Muscle layer of duodenum (tissue), 2 donors: ENCODE measurements at regions not wholly inside any gene's neighbourhood (a gene's known extent, or its start where the extent isn't known, plus 50 kb on each side); places are given as distances from the start of the nearest gene placed in this dataset.

Source experiments
- H3K27ac ChIP-seq: one replicate; pipeline ENCODE4 v1.7.0; 2013; ENCODE audit warnings: mild to moderate bottlenecking, low read length
- H3K27me3 ChIP-seq: one replicate; pipeline ENCODE4 v1.7.0; 2013; ENCODE audit warnings: low read depth, mild to moderate bottlenecking, control low read depth, low read length
- H3K36me3 ChIP-seq, 2 donors: one replicate each; pipeline ENCODE4 v1.7.0; 2013; ENCODE audit warnings: low read length in 2 of 2, control low read depth in 1 of 2, mild to moderate bottlenecking in 1 of 2; ENCODE audit not compliant: insufficient read depth in 2 of 2, control insufficient read depth in 1 of 2
- H3K4me1 ChIP-seq, 2 donors: one replicate each; pipeline ENCODE4 v1.7.0; 2013; ENCODE audit warnings: low read length in 2 of 2, mild to moderate bottlenecking in 2 of 2, control low read depth in 1 of 2, moderate library complexity in 1 of 2; ENCODE audit not compliant: insufficient read depth in 2 of 2, control insufficient read depth in 1 of 2
- H3K4me3 ChIP-seq, 2 donors: one replicate each; pipeline ENCODE4 v1.7.0; 2013; ENCODE audit warnings: low read length in 2 of 2, low read depth in 1 of 2, mild to moderate bottlenecking in 1 of 2
- H3K9me3 ChIP-seq, 2 donors: one replicate each; pipeline ENCODE4 v1.7.0; 2013; ENCODE audit warnings: low read length in 2 of 2, control low read depth in 1 of 2, mild to moderate bottlenecking in 1 of 2; ENCODE audit not compliant: control insufficient read depth in 1 of 2
- donor health status: healthy.

DNA sequence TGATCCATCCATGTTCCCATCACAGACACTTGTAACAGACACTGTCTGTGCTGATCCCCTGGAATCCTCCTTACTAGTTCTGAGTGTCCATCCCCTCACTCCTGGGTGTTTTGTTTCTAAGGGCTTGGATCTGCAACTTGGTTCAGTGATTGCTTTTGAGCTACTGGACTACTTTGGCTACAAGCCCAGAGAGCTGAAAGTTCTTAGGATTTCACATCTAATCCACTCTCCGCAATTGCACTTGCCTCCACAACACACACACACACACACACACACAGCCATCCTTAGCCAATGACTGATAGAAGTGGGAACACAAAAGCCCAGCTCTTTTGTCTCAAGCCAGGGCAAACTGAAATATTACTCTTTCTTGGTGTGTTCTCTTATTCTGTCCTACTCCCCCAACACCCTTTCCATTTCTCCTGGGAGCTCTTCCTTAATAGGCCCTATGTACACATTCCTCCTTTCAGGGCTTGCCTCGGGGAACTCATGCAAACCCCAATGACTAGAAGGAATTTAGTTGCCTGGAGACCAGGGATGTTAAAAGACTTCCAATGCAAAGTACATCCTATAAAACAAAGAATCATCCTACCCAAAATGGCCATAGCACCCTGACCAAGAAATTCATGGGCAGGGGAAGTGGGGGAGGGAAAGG is 206.1 kb upstream of the UBE2E2 start:
- Histone ChIP-seq H3K36me3 (no peaks in the 10 kb centered on the region), H3K9me3 (no peaks in the 10 kb centered on the region), H3K27me3 (no peaks in the 10 kb centered on the region), H3K27ac (no peak overlapping the region), H3K4me3 (no peak overlapping the region), H3K4me1 (no peaks in the 10 kb centered on the region)

DNA sequence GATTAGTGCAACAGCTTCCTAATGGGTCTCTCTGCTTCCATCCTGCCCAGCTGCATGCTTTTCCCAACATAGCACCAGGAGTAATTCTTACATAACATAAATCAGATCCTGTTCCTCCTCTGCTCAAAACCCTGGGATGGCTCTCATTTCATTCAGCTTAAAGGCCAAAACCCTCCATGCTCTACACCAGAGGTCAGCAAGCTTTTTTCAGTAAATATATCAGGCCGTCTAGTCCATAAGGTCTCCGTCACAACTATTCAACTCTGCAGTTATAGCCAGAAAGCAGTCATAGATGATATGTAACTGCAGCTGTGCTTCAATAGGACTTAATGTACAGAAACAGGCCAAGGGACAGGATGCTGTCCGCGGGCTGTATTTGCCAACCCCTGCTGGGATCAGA is 202.8 kb upstream of the UBE2E2 start:
- H3K27ac ChIP-seq = no peak overlapping the region
- H3K4me1 ChIP-seq = no peaks in the 10 kb centered on the region
- H3K27me3 ChIP-seq = no peaks in the 10 kb centered on the region
- no peak overlapping the region for H3K4me3 ChIP-seq
- H3K36me3 ChIP-seq = no peaks in the 10 kb centered on the region
- no peaks in the 10 kb centered on the region for H3K9me3 ChIP-seq

DNA sequence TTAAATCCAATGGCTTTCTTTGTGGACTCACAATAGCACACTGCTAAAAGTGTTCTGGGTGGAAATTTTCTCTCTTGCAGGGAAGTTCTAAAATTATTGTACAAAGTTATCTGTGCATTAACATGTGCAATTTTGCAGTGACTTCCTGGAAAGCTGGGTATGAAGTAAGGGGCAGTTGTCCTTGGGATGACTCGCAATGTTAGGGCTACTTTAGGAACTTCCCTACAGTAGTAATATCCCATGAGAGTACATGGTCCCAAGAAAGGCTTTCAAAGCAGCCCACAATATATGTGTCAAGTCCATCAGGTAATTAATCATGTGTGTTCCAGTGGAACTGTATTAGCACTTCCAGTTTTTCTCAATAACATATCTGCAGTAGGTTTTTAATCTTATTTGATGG is 201.0 kb upstream of the UBE2E2 start:
- H3K9me3 ChIP-seq = no peaks in the 10 kb centered on the region
- no peak overlapping the region for H3K27ac ChIP-seq
- no peaks in the 10 kb centered on the region for H3K4me1 ChIP-seq
- H3K36me3 ChIP-seq = no peaks in the 10 kb centered on the region
- no peak overlapping the region for H3K4me3 ChIP-seq
- no peaks in the 10 kb centered on the region for H3K27me3 ChIP-seq

- Histone ChIP-seq H3K27ac (no peak overlapping the region), H3K4me1 (no peaks in the 10 kb centered on the region), H3K27me3 (no peaks in the 10 kb centered on the region), H3K4me3 (no peak overlapping the region), H3K36me3 (no peaks in the 10 kb centered on the region), H3K9me3 (no peaks in the 10 kb centered on the region)
Measured at GRCh38 chr3:23002836-23003732, 200.0 kb upstream of the UBE2E2 start.

DNA sequence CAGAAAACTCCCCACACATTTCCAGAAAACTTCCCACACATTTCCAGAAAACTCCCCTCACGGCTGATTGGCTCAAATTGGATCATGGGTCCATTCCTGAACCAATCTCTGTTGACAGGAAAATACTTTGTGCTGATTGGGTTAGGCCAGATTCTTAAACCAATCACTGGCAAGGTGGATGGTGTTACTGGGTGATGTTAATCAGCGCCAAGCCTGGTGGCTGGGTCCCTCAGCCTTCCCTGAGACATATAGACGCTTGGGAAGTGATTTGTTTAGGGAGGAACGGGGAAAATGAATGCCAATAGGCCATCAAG is 199.4 kb upstream of the UBE2E2 start:
- H3K4me3 ChIP-seq = no peak overlapping the region
- no peaks in the 10 kb centered on the region for H3K36me3 ChIP-seq
- H3K4me1 ChIP-seq = no peaks in the 10 kb centered on the region
- no peak overlapping the region for H3K27ac ChIP-seq
- H3K27me3 ChIP-seq = no peaks in the 10 kb centered on the region
- no peaks in the 10 kb centered on the region for H3K9me3 ChIP-seq

DNA sequence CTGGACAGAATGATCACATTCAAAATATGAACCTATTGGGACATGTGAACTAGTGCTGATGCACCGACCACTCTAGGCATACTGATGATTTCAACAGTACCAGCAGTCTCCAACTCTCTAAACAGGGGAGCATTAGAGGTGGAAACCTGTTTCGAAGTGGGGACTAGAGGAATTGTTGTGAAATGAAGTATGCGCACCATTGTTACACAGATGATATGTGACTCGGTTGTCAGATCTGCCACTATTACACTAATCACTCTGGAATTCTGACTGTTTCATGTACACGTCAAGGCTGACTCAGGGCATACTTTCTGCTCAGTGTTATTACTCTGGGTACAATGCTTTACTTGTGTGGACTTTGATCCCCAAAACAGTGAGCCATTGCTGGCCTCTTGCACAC is 198.2 kb upstream of the UBE2E2 start:
- H3K27ac ChIP-seq = no peak overlapping the region
- no peaks in the 10 kb centered on the region for H3K27me3 ChIP-seq
- no peaks in the 10 kb centered on the region for H3K4me1 ChIP-seq
- H3K36me3 ChIP-seq = no peaks in the 10 kb centered on the region
- no peak overlapping the region for H3K4me3 ChIP-seq
- H3K9me3 ChIP-seq = no peaks in the 10 kb centered on the region

GRCh38 chr3:23017801-23018200 is 185.3 kb upstream of the UBE2E2 start:
- H3K27me3 ChIP-seq = no peaks in the 10 kb centered on the region
- H3K9me3 ChIP-seq = no peaks in the 10 kb centered on the region
- no peaks in the 10 kb centered on the region for H3K4me1 ChIP-seq
- no peak overlapping the region for H3K27ac ChIP-seq
- no peak overlapping the region for H3K4me3 ChIP-seq
- H3K36me3 ChIP-seq = no peaks in the 10 kb centered on the region

DNA sequence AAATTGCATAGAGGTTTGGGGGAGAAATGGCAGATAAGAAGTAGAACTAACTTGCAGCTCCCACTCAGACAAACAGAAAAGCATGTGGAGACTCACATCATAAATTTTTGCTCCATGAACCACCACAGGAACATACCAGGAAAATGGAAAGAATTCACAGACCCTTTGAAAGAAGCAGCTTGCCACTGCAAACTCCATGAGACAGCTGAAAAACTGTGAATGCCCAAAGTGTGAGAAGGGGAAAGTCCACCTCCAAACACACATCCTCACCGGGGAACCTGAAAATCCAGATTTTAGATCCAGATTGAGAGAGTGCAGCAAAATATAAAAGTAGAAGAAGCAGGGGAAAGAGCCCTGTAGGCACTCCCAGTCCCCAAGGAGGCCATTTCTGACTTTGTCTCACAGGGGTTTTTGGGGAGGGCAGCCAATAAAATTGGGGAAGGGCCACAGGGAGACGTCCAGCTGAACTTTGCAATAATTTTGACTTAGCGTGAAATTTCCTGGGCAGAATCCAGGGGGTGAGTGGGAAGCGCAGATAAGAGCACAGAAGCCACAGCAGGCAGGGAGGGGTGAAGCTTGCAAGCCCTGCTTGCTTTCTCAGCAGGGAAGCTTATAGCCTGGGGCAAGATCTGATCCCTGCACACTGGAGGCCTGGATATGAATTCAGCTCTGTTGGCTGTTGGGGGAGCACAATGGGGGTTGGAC is 183.4 kb upstream of the UBE2E2 start:
- Histone ChIP-seq H3K27me3 (no peaks in the 10 kb centered on the region), H3K27ac (no peak overlapping the region), H3K4me1 (no peaks in the 10 kb centered on the region), H3K4me3 (no peak overlapping the region), H3K9me3 (no peaks in the 10 kb centered on the region), H3K36me3 (no peaks in the 10 kb centered on the region)

- Histone ChIP-seq H3K27ac (no peak overlapping the region), H3K9me3 (peaks cover 0 to 4% of the 10 kb centered on the region in 2 donors), H3K27me3 (no peaks in the 10 kb centered on the region), H3K4me3 (no peak overlapping the region), H3K4me1 (no peaks in the 10 kb centered on the region), H3K36me3 (no peaks in the 10 kb centered on the region)
Measured at GRCh38 chr3:23028294-23028693, 174.8 kb upstream of the UBE2E2 start.

GRCh38 chr3:23029001-23029400 is 174.1 kb upstream of the UBE2E2 start:
- no peaks in the 10 kb centered on the region for H3K27me3 ChIP-seq
- no peak overlapping the region for H3K4me3 ChIP-seq
- no peaks in the 10 kb centered on the region for H3K36me3 ChIP-seq
- H3K4me1 ChIP-seq = no peaks in the 10 kb centered on the region
- no peak overlapping the region for H3K27ac ChIP-seq
- H3K9me3 ChIP-seq = peaks cover 0 to 4% of the 10 kb centered on the region in 2 donors

- H3K9me3 ChIP-seq = no peaks in the 10 kb centered on the region
- H3K27me3 ChIP-seq = no peaks in the 10 kb centered on the region
- H3K4me3 ChIP-seq = no peak overlapping the region
- no peak overlapping the region for H3K27ac ChIP-seq
- H3K36me3 ChIP-seq = no peaks in the 10 kb centered on the region
- peaks cover 3 to 11% of the 10 kb centered on the region in 2 donors for H3K4me1 ChIP-seq
Measured at GRCh38 chr3:23035927-23036640, 167.0 kb upstream of the UBE2E2 start.
